HEK293 (cell line): ENCODE measurements at regions not wholly inside any gene's neighbourhood (a gene's known extent, or its start where the extent isn't known, plus 50 kb on each side); places are given as distances from the start of the nearest gene placed in this dataset.

Source experiments
- CTCF ChIA-PET: fragments of 350-600 bp; formaldehyde crosslinking; extraction: SDS; loops from one replicate; lab custom pipeline; 2021; ENCODE audit warnings: antibody characterized with exemption; lab: Yijun Ruan, JAX
- POLR2A ChIA-PET: fragments of 300-600 bp; formaldehyde crosslinking; extraction: SDS; loops from one replicate; lab custom pipeline; 2020; ENCODE audit warnings: antibody characterized with exemption, inconsistent platforms; lab: Yijun Ruan, JAX
- H3K27ac ChIP-seq: fragments of 200-500 bp; sonication (Bioruptor generic); 2 replicates; pipeline ENCODE4 v1.5.1; 2014; ENCODE audit warnings: low read depth, low read length, control low read depth, inconsistent platforms; ENCODE audit errors: extremely low read depth
- H3K36me3 ChIP-seq, 2 experiments: fragments of 200-500 bp in 1 of 2; sonication (Bioruptor generic) in 1 of 2; 1 replicate in 1 of 2; 2 replicates in 1 of 2; pipeline ENCODE4 v1.5.1; 2014 to 2017; ENCODE audit warnings: inconsistent platforms in 2 of 2, low read length in 2 of 2; ENCODE audit not compliant: control insufficient read depth in 2 of 2, insufficient read depth in 1 of 2
- H3K4me1 ChIP-seq: fragments of 200-500 bp; sonication (Bioruptor generic); 2 replicates; pipeline ENCODE4 v1.5.1; 2014; ENCODE audit warnings: mild to moderate bottlenecking, low read length, inconsistent platforms; ENCODE audit not compliant: control insufficient read depth, insufficient read depth
- H3K4me3 ChIP-seq: 2 replicates; pipeline ENCODE4 v1.5.1; 2011; ENCODE audit warnings: low read depth, mild to moderate bottlenecking, control low read depth, low read length, moderate library complexity
- H3K9me3 ChIP-seq: fragments of 200-500 bp; sonication (Bioruptor generic); 2 replicates; pipeline ENCODE4 v1.5.1; 2014; ENCODE audit warnings: low read depth, low read length, inconsistent platforms; ENCODE audit not compliant: control insufficient read depth, insufficient read depth
- INSM2 ChIP-seq: fragments of 450-650 bp; formaldehyde crosslinking; IDR thresholded peaks from 2 replicates; pipeline ENCODE4 v1.5.1; 2016; ENCODE audit warnings: missing biosample characterization, missing genetic modification characterization
- KLF10 ChIP-seq: fragments of 450-650 bp; IDR thresholded peaks from 2 replicates; pipeline ENCODE4 v1.5.1; 2018; ENCODE audit warnings: missing biosample characterization, mild to moderate bottlenecking, missing genetic modification characterization
- YY1 ChIP-seq: fragments of 450-650 bp; formaldehyde crosslinking; IDR thresholded peaks from 2 replicates; pipeline ENCODE4 v1.5.1; 2018; ENCODE audit warnings: missing biosample characterization, missing genetic modification characterization
- ZBTB7A ChIP-seq: fragments of 450-650 bp; formaldehyde crosslinking; IDR thresholded peaks from 2 replicates; pipeline ENCODE4 v1.5.1; 2016; ENCODE audit warnings: low read depth, missing biosample characterization, missing genetic modification characterization
- ZNF211 ChIP-seq: fragments of 450-650 bp; formaldehyde crosslinking; IDR thresholded peaks from 2 replicates; pipeline ENCODE4 v1.5.1; 2016; ENCODE audit warnings: low read depth, missing biosample characterization, missing genetic modification characterization
- ZNF274 ChIP-seq, 2 experiments: fragments of 200-500 bp in 1 of 2; fragments of 450-650 bp in 1 of 2; sonication (Bioruptor generic) in 1 of 2; formaldehyde crosslinking in 1 of 2; IDR thresholded peaks; 2 replicates each; pipeline versions ENCODE4 v1.5.1 to v1.6.1; 2014 to 2016; ENCODE audit warnings: borderline replicate concordance in 1 of 2, inconsistent platforms in 1 of 2, low read length in 1 of 2, missing biosample characterization in 1 of 2, missing genetic modification characterization in 1 of 2
- ZNF530 ChIP-seq: fragments of 450-650 bp; formaldehyde crosslinking; IDR thresholded peaks from 2 replicates; pipeline ENCODE4 v1.5.1; 2016; ENCODE audit warnings: low read depth, missing biosample characterization, missing genetic modification characterization
- ZNF548 ChIP-seq: fragments of 450-650 bp; formaldehyde crosslinking; IDR thresholded peaks from 2 replicates; pipeline ENCODE4 v1.5.1; 2016; ENCODE audit warnings: missing biosample characterization, missing genetic modification characterization
- ZNF558 ChIP-seq: fragments of 450-650 bp; formaldehyde crosslinking; IDR thresholded peaks from 2 replicates; pipeline ENCODE4 v1.5.1; 2016; ENCODE audit warnings: missing biosample characterization, missing genetic modification characterization
- ZNF580 ChIP-seq: fragments of 450-650 bp; formaldehyde crosslinking; IDR thresholded peaks from 2 replicates; pipeline ENCODE4 v1.5.1; 2016; ENCODE audit warnings: missing biosample characterization, missing genetic modification characterization
- ZNF629 ChIP-seq: fragments of 450-650 bp; formaldehyde crosslinking; IDR thresholded peaks from 2 replicates; pipeline ENCODE4 v1.5.1; 2017; ENCODE audit warnings: missing biosample characterization, missing genetic modification characterization
- ZNF76 ChIP-seq: fragments of 450-650 bp; formaldehyde crosslinking; IDR thresholded peaks from 2 replicates; pipeline ENCODE4; 2016; ENCODE audit warnings: low read depth, missing biosample characterization, missing genetic modification characterization, borderline replicate concordance
- ZNF837 ChIP-seq: fragments of 450-650 bp; formaldehyde crosslinking; IDR thresholded peaks from 2 replicates; pipeline ENCODE4 v1.5.1; 2016; ENCODE audit warnings: missing biosample characterization, missing genetic modification characterization
- TF ChIP-seq, protein P1 (sequence below): fragments of 450-650 bp; formaldehyde crosslinking; IDR thresholded peaks from 2 replicates; pipeline ENCODE4 v1.5.1; 2016; ENCODE audit warnings: missing biosample characterization, missing genetic modification characterization
- TF ChIP-seq, protein P2 (sequence below): fragments of 450-650 bp; formaldehyde crosslinking; IDR thresholded peaks from 2 replicates; pipeline ENCODE4 v1.5.1; 2016; ENCODE audit warnings: missing biosample characterization, missing genetic modification characterization
- TF ChIP-seq, protein P3 (sequence below): fragments of 450-650 bp; formaldehyde crosslinking; conservative IDR thresholded peaks from 2 replicates; pipeline ENCODE4 v1.5.1; 2016; ENCODE audit warnings: low read depth, missing biosample characterization, missing genetic modification characterization

DNA sequence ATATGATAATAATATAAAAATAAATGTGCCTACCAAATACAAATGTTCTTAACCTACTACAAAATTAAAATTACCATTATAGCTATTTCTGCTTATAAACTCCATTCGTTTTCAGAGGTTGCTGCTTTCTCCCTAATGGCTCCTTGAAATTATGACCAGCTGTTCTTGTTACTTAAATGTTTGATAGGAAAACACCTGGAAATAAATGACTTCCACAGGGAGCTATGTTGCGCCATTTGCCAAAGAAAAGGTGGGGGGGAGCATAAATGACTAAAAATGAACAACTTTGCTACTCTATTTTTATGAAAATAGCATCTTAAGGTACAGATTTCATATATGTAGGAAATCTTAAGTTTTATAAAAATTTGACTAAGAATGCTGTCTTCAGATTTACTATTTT is 157.5 kb upstream of the MON1B start:
- CTCF ChIA-PET: interaction anchor here (1.2 to 1.4 kb wide), 2 partner anchors 9 to 138 kb away, joined by 3 read pairs; no protein-coding TSS in a partner anchor
- TF ChIP-seq, protein P1, sequence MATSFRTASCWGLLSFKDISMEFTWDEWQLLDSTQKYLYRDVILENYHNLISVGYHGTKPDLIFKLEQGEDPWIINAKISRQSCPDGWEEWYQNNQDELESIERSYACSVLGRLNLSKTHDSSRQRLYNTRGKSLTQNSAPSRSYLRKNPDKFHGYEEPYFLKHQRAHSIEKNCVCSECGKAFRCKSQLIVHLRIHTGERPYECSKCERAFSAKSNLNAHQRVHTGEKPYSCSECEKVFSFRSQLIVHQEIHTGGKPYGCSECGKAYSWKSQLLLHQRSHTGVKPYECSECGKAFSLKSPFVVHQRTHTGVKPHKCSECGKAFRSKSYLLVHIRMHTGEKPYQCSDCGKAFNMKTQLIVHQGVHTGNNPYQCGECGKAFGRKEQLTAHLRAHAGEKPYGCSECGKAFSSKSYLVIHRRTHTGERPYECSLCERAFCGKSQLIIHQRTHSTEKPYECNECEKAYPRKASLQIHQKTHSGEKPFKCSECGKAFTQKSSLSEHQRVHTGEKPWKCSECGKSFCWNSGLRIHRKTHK: no peak
- TF ChIP-seq ZNF211 (tag by site-specific recombination) (no peak), ZNF558 (tag by site-specific recombination) (no peak), ZNF530 (tag by site-specific recombination) (no peak), ZNF580 (tag by site-specific recombination) (no peak), ZBTB7A (tag by site-specific recombination) (no peak), YY1 (tag by site-specific recombination) (no peak), ZNF274 (IDR thresholded peaks at IDR 0.05; ENCODE audit: low read length) (no peak), ZNF274 (tag by site-specific recombination; IDR thresholded peaks at IDR 0.05; ENCODE audit: borderline replicate concordance) (no peak)
- TF ChIP-seq, all 188 proteins: peak for 0
- POLR2A ChIA-PET: no interaction called here
- Histone ChIP-seq H3K4me3 (no peak overlapping the region), H3K9me3 (no peaks in the 10 kb centered on the region), H3K4me1 (no peaks in the 10 kb centered on the region), H3K36me3 (no peaks in the 10 kb centered on the region), H3K27ac (no peak overlapping the region)

- TF ChIP-seq, protein P2, sequence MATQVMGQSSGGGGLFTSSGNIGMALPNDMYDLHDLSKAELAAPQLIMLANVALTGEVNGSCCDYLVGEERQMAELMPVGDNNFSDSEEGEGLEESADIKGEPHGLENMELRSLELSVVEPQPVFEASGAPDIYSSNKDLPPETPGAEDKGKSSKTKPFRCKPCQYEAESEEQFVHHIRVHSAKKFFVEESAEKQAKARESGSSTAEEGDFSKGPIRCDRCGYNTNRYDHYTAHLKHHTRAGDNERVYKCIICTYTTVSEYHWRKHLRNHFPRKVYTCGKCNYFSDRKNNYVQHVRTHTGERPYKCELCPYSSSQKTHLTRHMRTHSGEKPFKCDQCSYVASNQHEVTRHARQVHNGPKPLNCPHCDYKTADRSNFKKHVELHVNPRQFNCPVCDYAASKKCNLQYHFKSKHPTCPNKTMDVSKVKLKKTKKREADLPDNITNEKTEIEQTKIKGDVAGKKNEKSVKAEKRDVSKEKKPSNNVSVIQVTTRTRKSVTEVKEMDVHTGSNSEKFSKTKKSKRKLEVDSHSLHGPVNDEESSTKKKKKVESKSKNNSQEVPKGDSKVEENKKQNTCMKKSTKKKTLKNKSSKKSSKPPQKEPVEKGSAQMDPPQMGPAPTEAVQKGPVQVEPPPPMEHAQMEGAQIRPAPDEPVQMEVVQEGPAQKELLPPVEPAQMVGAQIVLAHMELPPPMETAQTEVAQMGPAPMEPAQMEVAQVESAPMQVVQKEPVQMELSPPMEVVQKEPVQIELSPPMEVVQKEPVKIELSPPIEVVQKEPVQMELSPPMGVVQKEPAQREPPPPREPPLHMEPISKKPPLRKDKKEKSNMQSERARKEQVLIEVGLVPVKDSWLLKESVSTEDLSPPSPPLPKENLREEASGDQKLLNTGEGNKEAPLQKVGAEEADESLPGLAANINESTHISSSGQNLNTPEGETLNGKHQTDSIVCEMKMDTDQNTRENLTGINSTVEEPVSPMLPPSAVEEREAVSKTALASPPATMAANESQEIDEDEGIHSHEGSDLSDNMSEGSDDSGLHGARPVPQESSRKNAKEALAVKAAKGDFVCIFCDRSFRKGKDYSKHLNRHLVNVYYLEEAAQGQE: 0 out of 2 replicates have a peak, but pooled peaks have one; percentile 20
- no peak for TF ChIP-seq ZNF629 (tag by site-specific recombination)
- Histone ChIP-seq H3K27ac (no peak overlapping the region), H3K9me3 (no peaks in the 10 kb centered on the region), H3K4me1 (no peaks in the 10 kb centered on the region), H3K36me3 (no peaks in the 10 kb centered on the region), H3K4me3 (no peak overlapping the region)
- ChIA-PET POLR2A (no interaction called here), CTCF (interaction anchor here (0.6 kb wide), 1 partner anchor 134 kb away, joined by 4 read pairs; no protein-coding TSS in a partner anchor)
Measured at GRCh38 chr16:77035361-77035760, 155.6 kb upstream of the MON1B start.

GRCh38 chr16:77037696-77038347 is 153.2 kb upstream of the MON1B start:
- no peaks in the 10 kb centered on the region for H3K9me3 ChIP-seq
- H3K27ac ChIP-seq: no peak overlapping the region
- H3K36me3 ChIP-seq: no peaks in the 10 kb centered on the region
- no peak overlapping the region for H3K4me3 ChIP-seq
- POLR2A ChIA-PET: no interaction called here
- CTCF ChIA-PET: no interaction called here
- no peak for TF ChIP-seq KLF10 (tag by site-specific recombination)
- TF ChIP-seq, all 188 proteins: peak for 0
- no peaks in the 10 kb centered on the region for H3K4me1 ChIP-seq

DNA sequence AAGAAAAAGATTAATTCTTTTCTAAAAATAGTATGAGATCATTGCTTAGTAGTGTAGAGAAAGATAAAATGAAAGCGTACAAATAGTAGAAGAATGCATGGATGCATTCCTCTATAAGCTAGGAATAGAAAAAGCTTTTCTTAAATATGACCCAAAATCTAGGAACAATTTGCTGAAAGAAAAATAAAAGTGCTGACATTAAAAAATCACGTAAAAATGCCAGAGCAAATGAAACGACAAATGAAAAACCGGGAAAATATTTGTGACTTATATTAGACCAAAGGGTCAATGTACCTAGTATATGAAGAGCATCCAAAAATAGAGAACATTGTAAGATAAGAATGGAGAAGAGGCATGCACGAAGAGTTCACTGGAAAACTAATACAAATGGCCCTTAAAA is 149.5 kb upstream of the MON1B start:
- TF ChIP-seq ZNF76 (no peak), ZNF548 (no peak), INSM2 (tag by site-specific recombination) (no peak), ZNF837 (tag by site-specific recombination) (no peak)
- TF ChIP-seq, protein P3, sequence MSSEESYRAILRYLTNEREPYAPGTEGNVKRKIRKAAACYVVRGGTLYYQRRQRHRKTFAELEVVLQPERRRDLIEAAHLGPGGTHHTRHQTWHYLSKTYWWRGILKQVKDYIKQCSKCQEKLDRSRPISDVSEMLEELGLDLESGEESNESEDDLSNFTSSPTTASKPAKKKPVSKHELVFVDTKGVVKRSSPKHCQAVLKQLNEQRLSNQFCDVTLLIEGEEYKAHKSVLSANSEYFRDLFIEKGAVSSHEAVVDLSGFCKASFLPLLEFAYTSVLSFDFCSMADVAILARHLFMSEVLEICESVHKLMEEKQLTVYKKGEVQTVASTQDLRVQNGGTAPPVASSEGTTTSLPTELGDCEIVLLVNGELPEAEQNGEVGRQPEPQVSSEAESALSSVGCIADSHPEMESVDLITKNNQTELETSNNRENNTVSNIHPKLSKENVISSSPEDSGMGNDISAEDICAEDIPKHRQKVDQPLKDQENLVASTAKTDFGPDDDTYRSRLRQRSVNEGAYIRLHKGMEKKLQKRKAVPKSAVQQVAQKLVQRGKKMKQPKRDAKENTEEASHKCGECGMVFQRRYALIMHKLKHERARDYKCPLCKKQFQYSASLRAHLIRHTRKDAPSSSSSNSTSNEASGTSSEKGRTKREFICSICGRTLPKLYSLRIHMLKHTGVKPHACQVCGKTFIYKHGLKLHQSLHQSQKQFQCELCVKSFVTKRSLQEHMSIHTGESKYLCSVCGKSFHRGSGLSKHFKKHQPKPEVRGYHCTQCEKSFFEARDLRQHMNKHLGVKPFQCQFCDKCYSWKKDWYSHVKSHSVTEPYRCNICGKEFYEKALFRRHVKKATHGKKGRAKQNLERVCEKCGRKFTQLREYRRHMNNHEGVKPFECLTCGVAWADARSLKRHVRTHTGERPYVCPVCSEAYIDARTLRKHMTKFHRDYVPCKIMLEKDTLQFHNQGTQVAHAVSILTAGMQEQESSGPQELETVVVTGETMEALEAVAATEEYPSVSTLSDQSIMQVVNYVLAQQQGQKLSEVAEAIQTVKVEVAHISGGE (tag by site-specific recombination): no peak
- ChIA-PET CTCF (interaction anchor here (1.3 kb wide), 1 partner anchor 17 kb away, joined by 3 read pairs; no protein-coding TSS in a partner anchor), POLR2A (no interaction called here)
- H3K4me1 ChIP-seq: no peaks in the 10 kb centered on the region
- H3K36me3 ChIP-seq: no peaks in the 10 kb centered on the region
- H3K27ac ChIP-seq: no peak overlapping the region
- no peak overlapping the region for H3K4me3 ChIP-seq
- H3K9me3 ChIP-seq: no peaks in the 10 kb centered on the region
